SKM-1 treated with dmso at 0.1 percent for 144 hours (cell line): ENCODE measurements at regions not wholly inside any gene's neighbourhood (a gene's known extent, or its start where the extent isn't known, plus 50 kb on each side); places are given as distances from the start of the nearest gene placed in this dataset.

Experiments
- DNase-seq: peaks from one replicate; lab custom pipeline; 2025; ENCODE audit not compliant: unreplicated experiment; lab: John Stamatoyannopoulos, UW

GRCh38 chr11:121946514-121946913 lies 169.5 kb downstream of the BLID start:
- no peak for DNase-seq

- DNase-seq, result no peak
Observed at GRCh38 chr11:121944556-121945230, 171.3 kb downstream of the BLID start.

GRCh38 chr11:121938076-121938475 lies 177.9 kb downstream of the BLID start:
- no peak for DNase-seq

- no peak for DNase-seq
Observed at GRCh38 chr11:121936781-121937447, 179.1 kb downstream of the BLID start.

GRCh38 chr11:121936370-121936769 lies 179.6 kb downstream of the BLID start:
- DNase-seq, result no peak

- DNase-seq, result no peak
Observed at GRCh38 chr11:121933694-121934093, 182.3 kb downstream of the BLID start.

- no peak for DNase-seq
Observed at GRCh38 chr11:121933294-121933693, 182.7 kb downstream of the BLID start.

- no peak for DNase-seq
Observed at GRCh38 chr11:121932646-121933185, 183.3 kb downstream of the BLID start.

GRCh38 chr11:121931748-121932352 lies 184.2 kb downstream of the BLID start:
- DNase-seq, result no peak

- no peak for DNase-seq
Observed at GRCh38 chr11:121931121-121931520, 184.9 kb downstream of the BLID start.

- no peak for DNase-seq
Observed at GRCh38 chr11:121930004-121930965, 185.7 kb downstream of the BLID start.

- no peak for DNase-seq
Observed at GRCh38 chr11:121929581-121929980, 186.4 kb downstream of the BLID start.

- DNase-seq, result no peak
Observed at GRCh38 chr11:121928597-121929580, 187.1 kb downstream of the BLID start.

GRCh38 chr11:121927789-121928188 lies 188.2 kb downstream of the BLID start:
- no peak for DNase-seq

GRCh38 chr11:121927097-121927785 lies 188.8 kb downstream of the BLID start:
- no peak for DNase-seq

GRCh38 chr11:121924191-121924590 lies 191.8 kb downstream of the BLID start:
- no peak for DNase-seq

GRCh38 chr11:121917482-121917881 lies 198.5 kb downstream of the BLID start:
- DNase-seq, result no peak

- DNase-seq, result no peak
Observed at GRCh38 chr11:121914508-121915059, 201.4 kb downstream of the BLID start.

- no peak for DNase-seq
Observed at GRCh38 chr11:121909596-121909995, 206.4 kb downstream of the BLID start.
